ENCODE measurements at regions not wholly inside any gene's neighbourhood (a gene's known extent, or its start where the extent isn't known, plus 50 kb on each side); places are given as distances from the start of the nearest gene placed in this dataset.

- no peak for TF ChIP-seq CTCF (IDR thresholded peaks at IDR 0.05; ENCODE audit: low read depth, low read length, poor library complexity, severe bottlenecking)
- TF ChIP-seq EZH2phosphoT487 (IDR thresholded peaks at IDR 0.05; ENCODE audit: borderline replicate concordance, low read length) = no peak
Measured at GRCh38 chr18:39366656-39367055, 1801.1 kb upstream of the CELF4 start.

Data from DOHH2 (cell line).